ENCODE measurements at regions not wholly inside any gene's neighbourhood (a gene's known extent, or its start where the extent isn't known, plus 50 kb on each side); places are given as distances from the start of the nearest gene placed in this dataset.

DNA sequence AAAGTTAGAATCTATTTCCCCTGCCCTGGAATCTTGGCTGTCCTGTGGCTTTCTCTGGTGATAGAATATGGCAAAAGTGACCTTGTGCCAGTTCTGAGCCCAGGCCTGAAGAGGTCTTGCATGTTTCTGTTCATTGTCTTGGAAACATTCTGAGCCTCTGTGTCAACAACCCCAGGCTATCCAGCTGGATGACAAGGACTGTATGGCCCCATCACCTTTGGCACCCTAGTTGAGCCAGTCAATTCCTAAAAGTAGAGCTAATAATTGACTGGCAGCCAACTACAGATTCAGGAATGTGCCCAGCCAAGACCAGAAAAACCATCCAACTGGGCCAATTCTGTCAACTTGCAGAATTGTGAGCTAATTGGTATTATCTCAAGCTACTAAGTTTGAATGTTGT, 514.1 kb upstream of the LARGE1 start:
- DNase-seq (ENCODE audit: low spot score) = no peak

- DNase-seq (ENCODE audit: low spot score) = no peak
Observed at GRCh38 chr22:34437140-34437539, 516.9 kb upstream of the LARGE1 start.

DNA sequence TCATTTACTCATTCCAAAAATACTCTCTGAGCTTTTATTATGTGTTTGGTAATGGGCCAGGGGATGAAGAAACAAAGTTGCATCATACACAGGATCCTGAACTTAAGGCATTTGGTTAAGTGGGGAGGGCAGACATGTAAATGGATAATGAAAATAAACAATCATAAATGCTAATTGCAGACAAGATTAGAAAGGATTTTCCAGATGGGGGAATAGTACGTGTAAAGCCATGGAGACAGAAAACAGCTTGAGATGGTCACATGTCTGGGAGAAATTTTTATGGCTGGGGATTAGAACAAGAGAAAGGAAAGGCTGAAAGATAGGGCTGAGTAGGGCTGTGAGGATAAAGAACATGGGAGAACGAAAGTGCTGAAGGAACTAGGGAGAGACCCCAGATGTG, 534.3 kb upstream of the LARGE1 start:
- no peak for DNase-seq (ENCODE audit: low spot score)

GRCh38 chr22:34462795-34463194, 542.5 kb upstream of the LARGE1 start:
- no peak for DNase-seq (ENCODE audit: low spot score)

GRCh38 chr22:34475886-34476285, 555.6 kb upstream of the LARGE1 start:
- DNase-seq (ENCODE audit: low spot score) = no peak

- DNase-seq (ENCODE audit: low spot score) = no peak
Observed at GRCh38 chr22:34476762-34477161, 556.5 kb upstream of the LARGE1 start.

DNA sequence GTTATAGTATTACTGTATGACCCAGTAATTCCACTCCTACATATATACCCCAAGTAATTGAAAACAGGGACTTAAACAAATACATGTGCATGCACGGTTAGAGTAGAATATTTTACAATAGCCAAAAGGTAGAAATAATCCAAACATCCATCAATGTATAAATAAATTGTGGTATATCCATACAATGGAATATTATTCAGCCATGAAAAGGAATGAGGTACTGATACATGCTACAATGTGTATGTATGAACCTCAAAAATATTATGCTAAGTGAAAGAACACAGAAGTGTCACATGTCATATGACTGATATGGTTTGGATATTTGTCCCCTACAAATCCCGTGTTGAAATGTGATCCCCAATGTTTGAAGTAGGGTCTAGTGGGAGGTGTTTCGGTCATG, 560.8 kb upstream of the LARGE1 start:
- no peak for DNase-seq (ENCODE audit: low spot score)

- no peak for DNase-seq (ENCODE audit: low spot score)
Observed at GRCh38 chr22:34486381-34486780, 566.1 kb upstream of the LARGE1 start.

GRCh38 chr22:34489861-34490260, 569.6 kb upstream of the LARGE1 start:
- DNase-seq (ENCODE audit: low spot score) = no peak

GRCh38 chr22:34490886-34491285, 570.6 kb upstream of the LARGE1 start:
- DNase-seq (ENCODE audit: low spot score) = no peak

GRCh38 chr22:34493486-34493885, 572.5 kb upstream of the ISX start:
- no peak for DNase-seq (ENCODE audit: low spot score)

DNA sequence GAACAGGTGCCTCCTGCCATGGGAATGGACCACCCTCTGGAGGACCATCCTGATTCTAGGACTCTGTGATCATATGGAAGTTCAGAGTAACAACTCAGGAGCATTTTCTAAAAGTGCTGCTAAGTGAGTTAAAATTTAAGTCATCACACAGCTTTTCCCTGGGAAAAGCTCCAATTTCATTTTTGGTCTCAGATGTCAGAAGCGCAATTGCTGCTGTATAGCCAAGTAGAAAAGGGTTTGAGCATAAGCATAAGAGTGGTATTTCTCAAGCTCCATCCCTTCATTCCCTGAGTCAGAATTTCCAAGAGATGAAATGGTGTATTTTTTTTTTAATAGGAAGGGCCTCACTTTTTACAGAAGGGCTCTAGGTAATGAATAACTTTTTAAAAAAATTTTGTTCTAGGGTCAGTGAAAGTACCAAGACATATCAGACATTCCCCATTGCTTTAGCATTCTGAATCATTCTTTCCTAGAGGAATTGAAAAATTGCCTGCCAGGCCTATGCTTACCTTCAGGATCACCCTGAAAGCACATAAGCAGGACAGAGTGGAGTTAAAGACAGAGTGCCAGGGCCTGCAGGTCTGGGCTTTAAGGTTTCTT, 564.5 kb upstream of the ISX start:
- DNase-seq (ENCODE audit: low spot score) = no peak

GRCh38 chr22:34502821-34503220, 563.1 kb upstream of the ISX start:
- no peak for DNase-seq (ENCODE audit: low spot score)

- no peak for DNase-seq (ENCODE audit: low spot score)
Observed at GRCh38 chr22:34508797-34509196, 557.2 kb upstream of the ISX start.

GRCh38 chr22:34526681-34527080, 539.3 kb upstream of the ISX start:
- DNase-seq (ENCODE audit: low spot score) = no peak

DNA sequence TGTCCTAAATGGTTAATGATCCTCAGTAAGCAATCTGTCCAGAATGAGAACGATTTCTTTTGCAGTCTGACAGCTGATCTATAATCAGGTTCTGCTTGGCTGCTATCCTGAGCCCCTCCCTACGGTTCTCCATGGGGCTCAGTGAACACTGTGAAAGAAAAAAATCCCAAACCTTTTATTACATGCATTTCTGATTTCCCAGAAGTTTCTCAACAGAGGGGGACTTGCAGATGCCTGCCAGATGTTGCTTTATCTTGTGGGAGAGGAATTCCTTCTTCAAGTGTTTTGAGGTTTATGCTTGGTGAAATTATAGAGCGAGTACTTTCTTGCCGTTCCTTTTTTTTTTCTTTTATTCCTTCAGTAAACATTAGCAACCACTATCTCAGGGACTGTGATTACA, 531.9 kb upstream of the ISX start:
- no peak for DNase-seq (ENCODE audit: low spot score)

DNA sequence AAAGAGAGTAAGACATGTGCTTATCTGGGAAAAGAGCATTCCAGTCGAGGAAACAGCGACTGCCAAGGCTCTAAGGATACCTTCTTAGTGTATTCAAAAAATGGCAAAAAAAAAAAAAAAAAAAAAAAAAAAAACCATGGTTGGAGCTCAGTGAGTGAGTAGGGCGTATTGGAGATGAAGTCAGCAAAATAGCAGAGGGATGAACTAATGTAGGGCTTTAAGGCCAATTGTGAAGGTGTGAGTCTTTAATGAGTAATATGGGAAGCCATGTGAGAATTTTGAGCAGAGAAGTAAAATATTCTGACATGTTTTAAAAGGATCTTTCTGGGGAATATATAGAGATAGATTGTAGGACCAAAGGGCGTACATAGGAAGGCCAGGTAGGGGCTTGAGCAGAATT, 498.6 kb upstream of the ISX start:
- no peak for DNase-seq (ENCODE audit: low spot score)

- no peak for DNase-seq (ENCODE audit: low spot score)
Observed at GRCh38 chr22:34570408-34570807, 495.6 kb upstream of the ISX start.

- DNase-seq (ENCODE audit: low spot score) = no peak
Observed at GRCh38 chr22:34579519-34579918, 486.4 kb upstream of the ISX start.

- no peak for DNase-seq (ENCODE audit: low spot score)
Observed at GRCh38 chr22:34587357-34588356, 478.3 kb upstream of the ISX start.

- no peak for DNase-seq (ENCODE audit: low spot score)
Observed at GRCh38 chr22:34588871-34589545, 476.9 kb upstream of the ISX start.

DNA sequence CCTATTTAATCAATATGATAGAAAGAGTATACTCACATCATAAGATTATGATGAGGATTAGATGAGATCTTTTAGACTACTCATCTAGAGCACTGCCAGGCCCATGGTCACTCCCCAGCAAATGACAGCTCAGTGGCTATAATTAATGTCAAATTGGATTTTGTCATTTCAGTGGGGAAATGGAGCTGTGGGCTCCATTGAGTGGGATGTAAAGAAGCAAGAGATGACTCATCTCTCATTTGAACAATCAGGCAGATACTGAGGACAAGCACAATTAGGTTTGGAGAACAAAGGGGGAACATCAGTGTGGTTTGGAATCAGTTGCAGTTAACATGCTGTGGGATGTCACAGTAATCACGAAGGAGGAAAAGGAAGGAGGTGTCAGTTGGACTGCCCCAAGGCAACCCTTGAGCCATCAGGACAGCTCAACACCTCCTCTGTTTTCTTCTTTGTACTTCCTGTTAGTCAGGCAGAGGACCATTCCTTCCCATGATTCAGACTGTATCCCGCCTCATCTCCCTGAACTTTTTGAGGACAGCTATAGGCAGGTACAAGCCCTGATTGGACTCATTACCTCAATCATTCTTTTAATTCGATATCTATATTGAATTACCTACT, 473.7 kb upstream of the ISX start:
- DNase-seq (ENCODE audit: low spot score) = no peak

DNA sequence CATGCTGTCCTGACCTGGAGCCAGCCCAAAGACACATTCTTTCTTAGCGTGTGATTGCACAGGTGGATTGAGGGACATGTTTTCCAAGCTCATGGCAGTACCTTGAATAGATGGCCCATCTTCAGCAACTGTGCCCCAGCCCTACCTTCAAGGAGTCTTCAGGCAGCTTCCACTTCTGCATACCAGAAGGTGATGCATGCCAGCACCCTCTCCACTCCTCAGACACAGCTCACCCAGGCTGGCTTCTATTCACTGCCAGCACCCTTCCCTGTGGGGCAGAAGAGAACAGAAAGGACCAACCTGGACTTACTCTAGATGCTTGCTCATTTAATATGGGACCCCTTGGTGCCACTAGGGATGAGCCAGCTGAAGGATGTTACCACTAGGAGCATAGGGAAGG, 466.4 kb upstream of the ISX start:
- no peak for DNase-seq (ENCODE audit: low spot score)
